ENCODE measurements at regions not wholly inside any gene's neighbourhood (a gene's known extent, or its start where the extent isn't known, plus 50 kb on each side); places are given as distances from the start of the nearest gene placed in this dataset.

GRCh38 chr1:239527051-239527693 lies 140.8 kb downstream of the CHRM3 start:
- in situ Hi-C loops (cut with MboI; ENCODE audit: low sequenced_read_pairs, unreplicated experiment) = no loop called here
- no peak for TF ChIP-seq CTCF (IDR thresholded peaks at IDR 0.05; ENCODE audit: borderline replicate concordance, control extremely low read depth, extremely low read depth, insufficient read depth, missing control alignments)
- DNase-seq (ENCODE audit: low spot score) = no peak

GRCh38 chr1:239536165-239536849 lies 149.9 kb downstream of the CHRM3 start:
- in situ Hi-C loops (cut with MboI; ENCODE audit: low sequenced_read_pairs, unreplicated experiment) = no loop called here
- TF ChIP-seq CTCF (IDR thresholded peaks at IDR 0.05; ENCODE audit: borderline replicate concordance, control extremely low read depth, extremely low read depth, insufficient read depth, missing control alignments) = no peak

GRCh38 chr1:239537795-239538194 lies 151.4 kb downstream of the CHRM3 start:
- in situ Hi-C loops (cut with MboI; ENCODE audit: low sequenced_read_pairs, unreplicated experiment) = no loop called here
- DNase-seq (ENCODE audit: low spot score) = no peak

More at GRCh38 chr1:239536165-239536849, 149.9 kb downstream of the CHRM3 start:
- DNase-seq (ENCODE audit: low spot score) = no peak

GRCh38 chr1:239538239-239538988 lies 152.0 kb downstream of the CHRM3 start:
- in situ Hi-C loops (cut with MboI; ENCODE audit: low sequenced_read_pairs, unreplicated experiment) = no loop called here
- DNase-seq (ENCODE audit: low spot score) = no peak

More at GRCh38 chr1:239537795-239538194, 151.4 kb downstream of the CHRM3 start:
- no peak for TF ChIP-seq CTCF (IDR thresholded peaks at IDR 0.05; ENCODE audit: borderline replicate concordance, control extremely low read depth, extremely low read depth, insufficient read depth, missing control alignments)

GRCh38 chr1:239539051-239539450 lies 152.7 kb downstream of the CHRM3 start:
- DNase-seq (ENCODE audit: low spot score) = no peak
- TF ChIP-seq CTCF (IDR thresholded peaks at IDR 0.05; ENCODE audit: borderline replicate concordance, control extremely low read depth, extremely low read depth, insufficient read depth, missing control alignments) = no peak
- in situ Hi-C loops (cut with MboI; ENCODE audit: low sequenced_read_pairs, unreplicated experiment) = no loop called here

More at GRCh38 chr1:239538239-239538988, 152.0 kb downstream of the CHRM3 start:
- no peak for TF ChIP-seq CTCF (IDR thresholded peaks at IDR 0.05; ENCODE audit: borderline replicate concordance, control extremely low read depth, extremely low read depth, insufficient read depth, missing control alignments)

- in situ Hi-C loops (cut with MboI; ENCODE audit: low sequenced_read_pairs, unreplicated experiment) = no loop called here
- no peak for TF ChIP-seq CTCF (IDR thresholded peaks at IDR 0.05; ENCODE audit: borderline replicate concordance, control extremely low read depth, extremely low read depth, insufficient read depth, missing control alignments)
- DNase-seq (ENCODE audit: low spot score) = no peak
Observed at GRCh38 chr1:239539812-239540211, 153.4 kb downstream of the CHRM3 start.
